HEK293T (cell line): ENCODE measurements at regions not wholly inside any gene's neighbourhood (a gene's known extent, or its start where the extent isn't known, plus 50 kb on each side); places are given as distances from the start of the nearest gene placed in this dataset.

Experiments used
- CTCF ChIA-PET: fragments of 350-600 bp; formaldehyde crosslinking; extraction: SDS; loops from one replicate; lab custom pipeline; 2021; ENCODE audit warnings: antibody characterized with exemption, inconsistent platforms; lab: Yijun Ruan, JAX
- POLR2A ChIA-PET: fragments of 350-600 bp; formaldehyde crosslinking; extraction: SDS; loops from one replicate; lab custom pipeline; 2020; ENCODE audit warnings: antibody characterized with exemption, inconsistent platforms; lab: Yijun Ruan, JAX
- DNase-seq: peaks from one replicate; pipeline ENCODE4 v3.0.0; 2012; ENCODE audit warnings: mixed read lengths; ENCODE audit errors: extremely low spot score
- ARNT ChIP-seq: fragments of 450-650 bp; IDR thresholded peaks from 2 replicates; pipeline ENCODE4 v1.6.1; 2017; ENCODE audit warnings: mild to moderate bottlenecking
- BHLHE40 ChIP-seq: fragments of 450-650 bp; IDR thresholded peaks from 2 replicates; pipeline ENCODE4 v1.6.1; 2016; ENCODE audit warnings: mild to moderate bottlenecking, moderate library complexity, borderline replicate concordance
- CTBP1 ChIP-seq: fragments of 450-650 bp; IDR thresholded peaks from 2 replicates; pipeline ENCODE4 v1.6.1; 2016; ENCODE audit warnings: borderline replicate concordance
- ELF4 ChIP-seq: fragments of 450-650 bp; IDR thresholded peaks from 2 replicates; pipeline ENCODE4 v1.6.1; 2017; ENCODE audit warnings: antibody characterized with exemption
- FOXA1 ChIP-seq: fragments of 450-650 bp; IDR thresholded peaks from 2 replicates; pipeline ENCODE4 v1.6.1; 2016; ENCODE audit warnings: mild to moderate bottlenecking
- FOXK2 ChIP-seq: fragments of 450-650 bp; IDR thresholded peaks from 2 replicates; pipeline ENCODE4 v1.6.1; 2016; ENCODE audit warnings: mild to moderate bottlenecking
- FOXM1 ChIP-seq: fragments of 450-650 bp; IDR thresholded peaks from 2 replicates; pipeline ENCODE4 v1.6.1; 2017; ENCODE audit warnings: mild to moderate bottlenecking, borderline replicate concordance
- HDGF ChIP-seq: fragments of 450-650 bp; IDR thresholded peaks from 2 replicates; pipeline ENCODE4 v1.6.1; 2017; ENCODE audit warnings: antibody characterized with exemption, borderline replicate concordance
- L3MBTL2 ChIP-seq: fragments of 450-650 bp; conservative IDR thresholded peaks from 2 replicates; pipeline ENCODE4 v1.6.1; 2016; ENCODE audit warnings: mild to moderate bottlenecking
- LEF1 ChIP-seq: fragments of 450-650 bp; IDR thresholded peaks from 2 replicates; pipeline ENCODE4 v1.6.1; 2017; ENCODE audit warnings: mild to moderate bottlenecking, borderline replicate concordance
- NFRKB ChIP-seq: fragments of 450-650 bp; IDR thresholded peaks from 2 replicates; pipeline ENCODE4 v1.6.1; 2016; ENCODE audit warnings: mild to moderate bottlenecking, moderate library complexity
- SP1 ChIP-seq: fragments of 450-650 bp; IDR thresholded peaks from 2 replicates; pipeline ENCODE4 v1.6.1; 2017
- SUZ12 ChIP-seq: fragments of 450-650 bp; IDR thresholded peaks from 2 replicates; pipeline ENCODE4 v1.6.1; 2016; ENCODE audit warnings: mild to moderate bottlenecking
- TARDBP ChIP-seq: fragments of 450-650 bp; IDR thresholded peaks from 2 replicates; pipeline ENCODE4 v1.6.1; 2016
- ZNF384 ChIP-seq: fragments of 450-650 bp; IDR thresholded peaks from 2 replicates; pipeline ENCODE4 v1.6.1; 2016
- TF ChIP-seq, protein P1 (sequence below): fragments of 450-650 bp; IDR thresholded peaks from 2 replicates; pipeline ENCODE4 v1.6.1; 2016

DNA sequence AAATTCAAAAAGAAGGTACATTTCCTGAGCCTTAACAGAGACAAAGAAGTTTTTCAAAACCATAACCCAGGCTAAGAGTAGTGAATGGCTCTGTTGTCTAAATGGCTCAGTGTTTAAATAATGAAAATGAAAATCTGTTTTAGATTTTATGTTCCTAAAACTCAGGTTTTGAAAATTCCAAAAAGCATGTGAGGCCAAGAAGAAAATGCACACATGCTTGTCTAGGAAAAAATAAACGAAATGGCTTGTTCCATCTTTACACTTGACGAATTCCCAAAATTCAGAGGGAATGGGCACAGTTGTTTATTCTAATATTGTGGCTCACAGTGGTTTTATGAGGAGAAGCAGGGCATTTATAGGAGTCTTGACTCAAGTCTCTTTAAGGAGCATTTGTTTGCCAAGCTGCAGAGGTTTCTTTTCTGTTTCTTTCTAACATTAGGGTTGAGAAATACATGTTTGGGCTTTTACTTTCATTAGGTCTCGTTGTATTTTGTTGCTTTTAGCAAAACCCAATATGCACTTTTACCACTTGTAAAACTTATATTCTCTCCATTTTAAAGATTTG is 527.6 kb upstream of the ANKRD30A start:
- TF ChIP-seq TARDBP (no peak), BHLHE40 (no peak), FOXM1 (no peak), LEF1 (no peak), L3MBTL2 (no peak), ELF4 (no peak), CTBP1 (no peak), ZNF384 (no peak), SUZ12 (no peak), NFRKB (no peak), FOXA1 (no peak), HDGF (no peak), ARNT (no peak), SP1 (no peak), FOXK2 (no peak)
- TF ChIP-seq, protein P1, sequence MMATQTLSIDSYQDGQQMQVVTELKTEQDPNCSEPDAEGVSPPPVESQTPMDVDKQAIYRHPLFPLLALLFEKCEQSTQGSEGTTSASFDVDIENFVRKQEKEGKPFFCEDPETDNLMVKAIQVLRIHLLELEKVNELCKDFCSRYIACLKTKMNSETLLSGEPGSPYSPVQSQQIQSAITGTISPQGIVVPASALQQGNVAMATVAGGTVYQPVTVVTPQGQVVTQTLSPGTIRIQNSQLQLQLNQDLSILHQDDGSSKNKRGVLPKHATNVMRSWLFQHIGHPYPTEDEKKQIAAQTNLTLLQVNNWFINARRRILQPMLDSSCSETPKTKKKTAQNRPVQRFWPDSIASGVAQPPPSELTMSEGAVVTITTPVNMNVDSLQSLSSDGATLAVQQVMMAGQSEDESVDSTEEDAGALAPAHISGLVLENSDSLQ = no peak
- POLR2A ChIA-PET = no interaction called here
- no peak for DNase-seq
- CTCF ChIA-PET = no interaction called here

DNA sequence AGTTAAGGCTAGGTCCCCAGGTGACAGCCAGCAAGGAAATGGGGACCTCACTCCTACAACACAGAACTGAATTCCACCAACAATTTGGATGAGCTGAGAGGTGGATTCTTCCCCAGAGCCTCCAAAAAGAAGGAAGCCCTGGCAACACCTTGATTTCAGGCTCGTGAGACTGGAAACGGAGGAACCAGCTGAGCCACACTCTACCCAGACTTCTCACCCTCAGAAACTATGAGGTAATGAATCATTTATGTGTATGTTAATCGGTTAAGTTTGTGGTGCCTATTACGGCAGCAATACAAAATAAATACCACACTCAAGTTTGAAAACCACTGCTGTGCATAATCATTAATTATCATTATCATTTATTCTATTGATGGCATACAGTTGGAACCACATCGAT is 532.4 kb upstream of the ANKRD30A start:
- no peak for DNase-seq
- POLR2A ChIA-PET = no interaction called here
- CTCF ChIA-PET = no interaction called here

DNA sequence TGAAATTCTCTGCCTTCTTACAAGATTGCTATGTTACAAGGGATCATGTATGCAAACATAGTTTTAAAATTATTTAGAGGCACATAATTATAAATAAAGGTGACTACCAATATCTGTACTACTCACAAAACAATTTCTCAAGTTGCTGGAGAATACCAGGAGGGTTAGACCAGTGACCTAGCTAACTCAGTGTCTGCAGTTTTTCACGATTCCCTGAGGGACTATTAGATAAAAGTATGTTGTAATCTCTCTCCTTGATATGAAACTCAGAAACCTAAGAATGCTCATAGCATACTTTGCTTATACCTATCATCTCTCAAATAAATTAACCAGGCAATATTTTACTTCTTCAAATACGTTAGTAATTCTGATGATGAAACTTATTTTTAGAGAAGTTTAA is 534.0 kb upstream of the ANKRD30A start:
- no peak for DNase-seq
- no peak for TF ChIP-seq CTBP1
- no peak for TF ChIP-seq FOXK2
- no peak for TF ChIP-seq L3MBTL2
- no peak for TF ChIP-seq TARDBP
- TF ChIP-seq SUZ12 = no peak
- no peak for TF ChIP-seq LEF1
- no peak for TF ChIP-seq SP1
- no peak for TF ChIP-seq ARNT
- no peak for TF ChIP-seq BHLHE40
- TF ChIP-seq NFRKB = no peak
- no peak for TF ChIP-seq FOXA1
- no peak for TF ChIP-seq FOXM1
- TF ChIP-seq, protein P1 = no peak
- TF ChIP-seq ELF4 = no peak
- no peak for TF ChIP-seq ZNF384
- ChIA-PET CTCF (no interaction called here), POLR2A (no interaction called here)

More for the DNA sequence above, 532.4 kb upstream of the ANKRD30A start:
- no peak for TF ChIP-seq FOXK2
- no peak for TF ChIP-seq ELF4
- no peak for TF ChIP-seq BHLHE40

DNA sequence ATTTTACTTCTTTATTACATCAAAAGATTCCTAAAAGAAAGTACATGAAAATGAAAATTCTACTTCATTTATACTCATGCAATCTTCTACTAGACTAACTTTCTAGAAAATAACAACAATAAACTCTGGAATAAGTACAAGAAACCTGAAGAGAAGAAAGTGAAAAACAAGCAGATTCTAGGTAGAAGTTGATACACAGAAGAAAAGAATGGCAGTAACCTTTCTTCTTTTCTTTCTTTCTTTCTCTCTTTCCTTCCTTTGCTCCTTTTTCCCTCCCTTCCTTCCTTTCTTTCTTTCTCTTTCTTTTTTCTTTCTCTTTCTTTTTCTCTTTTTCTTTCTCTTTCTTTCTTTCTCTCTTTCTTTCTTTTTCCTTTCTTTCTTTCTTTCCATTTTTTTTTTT is 541.7 kb upstream of the ANKRD30A start:
- no peak for DNase-seq
- ChIA-PET CTCF (no interaction called here), POLR2A (no interaction called here)
- no peak for TF ChIP-seq HDGF
- no peak for TF ChIP-seq ARNT
- no peak for TF ChIP-seq TARDBP
- no peak for TF ChIP-seq SUZ12
- TF ChIP-seq NFRKB = no peak
- TF ChIP-seq ELF4 = no peak
- TF ChIP-seq SP1 = no peak
- no peak for TF ChIP-seq FOXK2
- no peak for TF ChIP-seq CTBP1
- no peak for TF ChIP-seq LEF1
- TF ChIP-seq FOXM1 = no peak
- TF ChIP-seq FOXA1 = no peak
- TF ChIP-seq, protein P1 = no peak
- TF ChIP-seq L3MBTL2 = no peak

DNA sequence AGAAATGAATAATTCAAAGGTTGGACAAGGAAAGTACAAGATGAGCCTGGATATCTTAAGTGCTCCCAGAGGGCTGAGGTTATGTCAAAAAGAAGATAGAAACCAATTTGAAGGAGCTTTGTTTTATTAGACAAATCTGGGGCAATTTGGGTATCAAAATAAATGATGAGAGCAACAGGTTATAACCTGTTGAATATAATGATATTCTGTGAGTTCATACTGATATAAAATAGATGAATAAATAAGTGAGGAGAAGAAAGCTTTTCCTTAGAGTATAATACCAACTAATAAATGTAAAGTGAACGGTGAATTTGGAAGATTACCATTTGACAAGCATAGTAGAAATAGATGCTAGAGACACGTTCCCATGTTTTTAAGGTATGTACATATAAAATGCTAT is 544.2 kb upstream of the ANKRD30A start:
- POLR2A ChIA-PET = no interaction called here
- TF ChIP-seq ZNF384 = no peak
- TF ChIP-seq, protein P1 = no peak
- TF ChIP-seq SUZ12 = no peak
- no peak for TF ChIP-seq L3MBTL2
- no peak for TF ChIP-seq BHLHE40
- TF ChIP-seq ARNT = no peak
- TF ChIP-seq LEF1 = no peak
- TF ChIP-seq SP1 = no peak
- no peak for TF ChIP-seq TARDBP
- TF ChIP-seq FOXA1 = no peak
- TF ChIP-seq ELF4 = no peak
- no peak for TF ChIP-seq FOXK2
- TF ChIP-seq FOXM1 = no peak
- TF ChIP-seq CTBP1 = no peak
- no peak for TF ChIP-seq NFRKB
- TF ChIP-seq HDGF = no peak
- CTCF ChIA-PET = no interaction called here
- DNase-seq = no peak
